Mammary epithelial cell (primary cell): ENCODE measurements at regions not wholly inside any gene's neighbourhood (a gene's known extent, or its start where the extent isn't known, plus 50 kb on each side); places are given as distances from the start of the nearest gene placed in this dataset.
"Not testable (repeated sequence)": the region's sequence is repeated elsewhere in the genome, so short reads cannot be mapped to it uniquely, and the experiment has no call there.

Experiments used
- CTCF ChIP-seq, 2 donors: IDR thresholded peaks in 1 of 2; conservative IDR thresholded peaks in 1 of 2; 2 replicates each; pipeline ENCODE4 v1.5.1; 2011 to 2012; ENCODE audit warnings: inconsistent platforms in 2 of 2, low read length in 2 of 2, mild to moderate bottlenecking in 2 of 2, control low read depth in 1 of 2, low read depth in 1 of 2; ENCODE audit not compliant: insufficient read depth in 1 of 2; ENCODE audit errors: extremely low read depth in 1 of 2
- EZH2 ChIP-seq: IDR thresholded peaks from 2 replicates; pipeline ENCODE4 v1.6.1; 2012; ENCODE audit warnings: low read length, inconsistent platforms, borderline replicate concordance

DNA sequence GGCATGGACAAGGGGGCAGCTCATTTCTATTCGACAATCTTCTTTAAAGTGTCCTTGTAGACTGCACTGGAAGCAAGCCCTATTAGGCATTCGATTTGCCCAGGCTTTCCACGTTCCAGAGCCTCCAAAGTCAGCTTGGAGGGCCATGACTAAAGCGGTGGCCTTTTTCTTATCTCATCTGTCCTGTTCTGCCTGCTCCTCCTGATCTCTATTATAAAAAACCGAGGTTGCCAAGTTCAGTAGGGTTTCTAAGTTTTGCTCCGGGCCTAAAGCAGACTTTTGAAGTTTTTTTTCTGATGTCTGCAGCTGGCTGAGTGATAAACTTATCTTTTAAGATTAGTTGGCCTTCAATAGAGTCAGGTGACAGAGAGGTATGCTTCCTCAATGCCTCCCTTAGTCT, 54.7 kb upstream of the CSF1 start:
- TF ChIP-seq CTCF (conservative IDR thresholded peaks at IDR 0.05 in 1 of 2, IDR thresholded peaks at IDR 0.05 in 1 of 2; ENCODE audit: extremely low read depth in 1 of 2, insufficient read depth in 1 of 2, low read depth in 1 of 2, low read length in 2 of 2); EZH2: not testable (repeated sequence)
